ENCODE measurements at regions not wholly inside any gene's neighbourhood (a gene's known extent, or its start where the extent isn't known, plus 50 kb on each side); places are given as distances from the start of the nearest gene placed in this dataset.
"Not testable (repeated sequence)": the region's sequence is repeated elsewhere in the genome, so short reads cannot be mapped to it uniquely, and the experiment has no call there.

DNA sequence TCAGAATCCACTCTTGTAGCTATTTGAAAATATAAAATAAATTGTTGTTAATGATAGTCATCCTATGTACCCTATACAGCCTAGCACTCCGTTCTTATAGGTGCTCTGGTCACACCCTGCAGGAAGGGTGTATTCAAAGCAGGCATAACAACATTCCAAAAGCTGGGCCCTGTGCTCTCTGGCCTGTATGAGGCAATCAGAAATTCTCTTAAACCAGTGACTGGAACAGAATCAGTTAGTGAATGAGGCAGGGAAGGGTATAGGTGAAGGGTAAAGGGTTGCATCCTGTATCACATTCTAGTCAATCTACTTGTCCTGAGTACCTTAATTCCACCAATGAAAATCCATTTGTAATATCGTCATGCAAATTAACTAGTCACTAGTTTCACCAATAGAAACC, 154.5 kb upstream of the ZNF217 start:
- DNase-seq (ENCODE audit: low read depth): no peak

DNA sequence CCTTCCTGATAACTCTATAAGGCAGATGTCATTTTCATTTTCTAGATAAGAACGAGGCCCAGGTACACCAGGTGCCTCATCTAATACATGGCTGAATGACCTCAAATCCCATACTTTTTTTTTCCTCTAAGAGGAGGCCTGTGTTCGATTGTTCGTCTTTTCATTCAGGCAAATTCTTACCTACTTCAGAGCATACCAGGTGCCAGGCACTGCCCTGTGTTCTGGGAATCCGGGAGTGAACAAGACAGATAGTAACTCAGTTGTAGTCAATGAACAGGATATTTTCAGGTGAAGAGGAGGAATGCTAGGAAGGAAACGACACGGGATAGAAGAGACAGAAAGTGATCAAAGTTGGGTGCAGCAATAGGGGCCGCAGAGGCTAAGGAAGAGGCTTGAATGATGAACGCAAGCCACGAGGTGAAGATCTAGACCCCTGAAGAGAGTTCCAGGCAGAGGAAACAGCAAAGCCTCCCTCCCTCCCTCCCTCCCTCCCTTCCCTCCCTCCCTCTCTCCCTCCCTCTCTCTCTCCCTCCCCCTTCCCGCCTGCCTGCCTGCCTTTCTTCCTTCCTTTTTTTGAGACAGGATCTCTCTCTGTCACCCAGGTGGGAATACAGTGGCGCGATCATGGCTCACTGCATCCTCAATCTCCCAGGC, 150.1 kb upstream of the ZNF217 start:
- DNase-seq (ENCODE audit: low read depth): no peak

DNA sequence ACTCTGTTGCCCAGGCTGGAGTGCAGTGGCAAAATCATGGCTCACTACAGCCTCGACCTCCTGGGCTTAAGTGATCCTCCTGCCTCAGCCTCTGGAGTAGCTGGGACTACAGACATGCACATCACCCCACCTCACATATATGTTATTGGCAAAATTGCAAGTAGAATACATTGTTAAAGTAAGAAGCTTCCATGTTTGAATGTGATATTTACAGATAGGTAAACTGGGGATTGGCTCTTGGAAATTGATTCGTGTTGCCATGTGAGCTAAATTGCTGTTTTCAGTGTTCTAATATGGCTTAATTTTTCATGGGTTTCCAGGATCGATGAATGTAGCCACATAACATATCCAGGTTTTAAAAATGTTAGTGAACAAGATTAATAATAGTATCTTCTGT, 149.0 kb upstream of the ZNF217 start:
- no peak for DNase-seq (ENCODE audit: low read depth)

DNA sequence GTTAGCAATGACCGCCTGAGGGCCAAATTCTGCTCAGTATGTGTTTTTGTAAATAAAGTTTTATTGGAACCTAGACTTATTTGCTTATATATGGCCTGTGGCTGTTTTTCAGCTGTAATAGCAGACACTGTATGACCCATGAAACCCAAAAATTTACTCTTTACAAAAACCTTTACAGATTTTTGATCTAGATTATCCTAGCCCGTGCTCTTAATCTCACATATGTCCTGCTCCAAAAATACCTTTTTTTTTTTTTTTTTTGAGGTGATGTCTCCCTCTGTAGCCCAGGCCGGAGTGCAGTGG, 148.0 kb upstream of the ZNF217 start:
- DNase-seq (ENCODE audit: low read depth): no peak

- DNase-seq (ENCODE audit: low read depth): peak; percentile 79
Observed at GRCh38 chr20:53739799-53740785, 146.5 kb upstream of the ZNF217 start.

DNA sequence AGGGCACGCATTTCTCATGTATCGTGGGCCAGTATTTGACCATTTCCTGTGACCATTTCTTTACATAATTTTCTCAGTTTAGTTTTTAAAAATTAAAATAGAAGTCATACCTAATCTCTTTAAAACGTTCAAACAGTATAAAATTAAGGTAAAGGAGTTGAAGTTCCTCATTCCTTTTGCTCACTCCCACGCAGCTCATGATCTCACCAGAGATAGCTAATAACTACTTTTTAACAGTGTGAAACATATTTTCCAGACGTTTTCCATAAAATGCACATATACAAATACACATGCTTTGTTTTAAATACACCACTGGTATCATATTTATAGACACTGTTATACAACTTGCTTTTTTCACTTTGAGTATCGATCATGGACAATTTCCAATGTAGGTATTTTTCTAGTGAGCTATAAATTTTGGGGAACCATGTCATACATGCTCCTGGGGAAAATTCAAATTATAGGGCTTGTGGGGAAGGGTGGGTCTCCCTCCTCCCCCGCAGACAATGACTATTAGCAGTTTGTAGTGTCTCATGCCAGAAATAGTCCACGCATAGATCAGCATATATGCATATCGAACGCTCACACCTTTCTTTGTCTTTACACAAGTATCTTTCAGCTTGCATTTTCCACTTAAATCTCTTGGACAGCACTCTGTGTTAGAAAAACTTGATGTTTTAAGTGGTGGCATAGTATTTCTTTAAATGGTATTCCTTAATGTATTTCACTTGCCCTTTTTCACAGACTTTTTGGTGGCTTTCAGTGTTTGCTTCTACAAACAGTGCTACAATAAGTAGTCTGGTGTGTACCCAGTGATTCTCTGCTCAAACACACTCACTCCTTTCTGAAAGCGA, 145.5 kb upstream of the ZNF217 start:
- peak; percentile 73 for DNase-seq (ENCODE audit: low read depth)

GRCh38 chr20:53738039-53738944, 144.7 kb upstream of the ZNF217 start:
- DNase-seq (ENCODE audit: low read depth): peak; percentile 99

DNA sequence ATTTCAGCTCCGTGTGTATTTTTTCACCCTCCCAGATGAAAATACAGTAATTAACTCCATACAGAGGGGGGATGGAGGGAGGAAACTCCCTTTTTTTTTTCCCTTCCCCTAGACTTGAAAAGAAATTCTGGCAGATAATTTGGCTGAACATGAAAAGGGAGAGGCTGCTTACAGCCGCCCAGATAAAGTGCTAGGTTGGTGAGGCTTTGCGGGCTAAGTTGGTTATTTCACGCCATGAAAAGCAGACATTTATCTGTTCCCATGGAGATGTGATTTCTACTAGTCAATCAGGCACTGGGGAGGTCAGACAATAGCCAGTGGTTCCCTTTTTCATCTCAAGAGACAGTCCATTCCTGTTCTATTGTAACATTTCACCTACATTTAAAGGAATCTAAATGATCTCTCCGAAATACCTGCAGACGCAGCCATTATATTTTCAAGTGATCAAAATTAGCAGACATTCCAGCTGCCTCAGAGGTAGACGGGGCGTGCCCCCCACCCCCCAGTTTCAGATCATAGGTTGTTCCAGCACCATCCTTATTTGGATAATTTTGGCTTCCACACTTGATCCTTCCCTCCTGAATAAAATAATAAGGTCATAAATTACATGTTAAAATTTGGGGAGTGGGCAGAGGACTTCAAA, 143.9 kb upstream of the ZNF217 start:
- peak; percentile 67 for DNase-seq (ENCODE audit: low read depth)

- DNase-seq (ENCODE audit: low read depth): peak; percentile 74
Observed at GRCh38 chr20:53736757-53737395, 143.2 kb upstream of the ZNF217 start.

DNA sequence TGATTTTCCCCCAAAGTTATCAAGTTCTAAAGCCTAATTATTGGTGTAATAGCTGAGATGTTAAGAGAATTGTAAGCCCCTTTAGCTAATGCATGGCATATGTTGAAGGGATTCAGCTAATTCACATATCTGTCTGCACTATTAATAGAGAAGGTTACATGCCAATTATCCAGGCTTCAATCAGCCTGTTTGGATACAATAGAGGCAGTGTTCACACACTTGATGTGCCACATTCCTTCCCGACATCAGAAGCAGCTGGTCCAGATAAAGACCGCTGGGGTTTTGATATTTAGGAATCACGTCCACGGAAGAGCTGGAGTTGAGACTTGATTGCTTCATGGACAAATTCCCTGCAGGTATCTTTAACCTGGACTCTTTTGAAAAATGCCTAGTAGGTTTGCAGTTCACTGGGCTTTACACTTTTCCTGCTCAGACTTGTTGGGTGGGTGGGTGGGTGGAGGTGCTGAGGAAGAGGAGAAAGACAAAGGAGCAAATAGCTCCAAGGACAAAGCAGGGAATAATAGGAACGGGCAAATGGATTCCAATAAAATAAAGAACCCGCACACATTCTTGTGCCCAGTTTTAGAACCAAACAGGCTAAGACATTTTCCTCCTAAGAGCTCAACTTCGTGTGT, 142.6 kb upstream of the ZNF217 start:
- DNase-seq (ENCODE audit: low read depth): peak; percentile 61

DNA sequence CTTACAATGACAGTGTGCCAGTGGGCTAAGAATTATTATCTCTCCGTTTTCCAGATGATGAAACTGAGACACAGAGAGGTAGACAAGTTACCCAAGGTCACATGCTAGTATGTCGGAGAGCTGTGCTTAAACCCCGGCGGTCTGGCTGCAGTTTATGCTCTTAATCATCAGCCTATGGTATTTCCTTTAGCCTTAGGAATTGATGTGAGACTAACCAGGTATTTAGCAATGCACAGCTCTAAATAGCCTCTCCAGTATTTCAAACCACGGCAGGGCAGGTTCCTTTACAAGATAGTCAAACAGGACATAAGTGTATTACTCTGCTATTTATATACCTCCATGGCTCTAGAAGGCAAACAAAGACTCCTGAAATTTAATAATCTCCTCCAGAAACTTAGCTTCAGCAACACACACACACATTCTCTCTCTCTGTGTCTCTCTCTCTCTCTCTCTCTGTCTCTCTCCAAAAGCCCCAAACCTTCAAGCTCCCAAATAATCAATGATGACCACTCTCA, 142.0 kb upstream of the ZNF217 start:
- peak; percentile 98 for DNase-seq (ENCODE audit: low read depth)

- peak; percentile 34 for DNase-seq (ENCODE audit: low read depth)
Observed at GRCh38 chr20:53734006-53734688, 140.5 kb upstream of the ZNF217 start.

GRCh38 chr20:53731595-53731994, 138.0 kb upstream of the ZNF217 start:
- no peak for DNase-seq (ENCODE audit: low read depth)

DNA sequence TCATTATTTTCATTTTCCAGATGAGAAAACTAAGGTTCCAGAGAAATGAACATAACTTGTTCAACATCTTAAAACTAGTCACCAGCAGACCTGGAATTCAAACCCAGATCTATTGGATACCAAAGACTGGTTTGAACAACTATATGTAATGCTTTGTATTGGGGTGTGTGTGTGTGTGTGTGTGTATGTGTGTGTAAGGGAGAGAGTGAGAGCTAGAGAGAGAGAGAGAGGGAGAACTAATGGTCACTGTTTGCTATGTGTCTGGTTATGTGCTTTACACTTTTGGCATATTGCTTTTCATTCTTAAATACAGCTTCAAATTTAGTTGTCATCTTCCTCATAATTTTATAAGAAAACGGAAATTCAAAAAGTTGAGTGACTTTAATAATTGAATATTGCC, 134.7 kb upstream of the ZNF217 start:
- no peak for DNase-seq (ENCODE audit: low read depth)

- not testable (repeated sequence) for DNase-seq (ENCODE audit: low read depth)
Observed at GRCh38 chr20:53727239-53727638, 133.6 kb upstream of the ZNF217 start.

DNA sequence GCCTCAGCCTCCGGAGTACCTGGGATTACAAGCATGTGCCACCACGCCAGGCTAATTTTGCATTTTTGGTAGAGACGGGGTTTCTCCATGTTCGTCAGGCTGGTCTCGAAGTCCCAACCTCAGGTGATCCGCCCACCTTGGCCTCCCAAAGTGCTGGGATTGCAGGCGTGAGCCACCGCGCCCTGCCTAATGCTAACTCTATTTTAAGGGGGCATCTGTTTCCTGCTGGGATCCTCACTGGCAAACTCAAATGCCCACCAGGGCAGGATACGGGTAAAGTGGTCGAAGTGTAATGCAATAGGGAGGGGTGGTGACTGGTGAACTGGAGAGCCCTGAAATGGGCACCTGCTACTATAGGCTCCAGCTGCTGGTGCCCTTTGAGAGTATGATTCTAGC, 131.9 kb upstream of the ZNF217 start:
- DNase-seq (ENCODE audit: low read depth): no peak

DNA sequence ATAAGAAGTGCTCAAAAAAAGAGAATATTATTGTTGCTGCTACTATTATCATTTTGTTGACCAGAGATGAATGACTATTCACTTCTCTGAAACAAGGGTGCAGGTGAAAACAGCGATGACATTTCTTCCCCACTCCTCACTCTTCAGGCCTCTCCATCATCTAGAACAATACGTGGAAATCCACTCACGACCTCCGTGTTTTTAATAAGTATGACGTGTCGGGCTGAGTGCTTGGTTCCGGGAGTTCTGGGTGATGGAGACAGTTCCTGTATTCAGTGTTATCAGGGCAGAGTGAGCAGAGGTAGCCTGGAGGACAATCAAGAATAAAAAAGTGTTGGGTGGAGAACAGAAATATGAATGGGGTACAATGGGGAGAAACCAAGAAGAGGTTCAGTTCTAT, 130.0 kb upstream of the ZNF217 start:
- no peak for DNase-seq (ENCODE audit: low read depth)

- no peak for DNase-seq (ENCODE audit: low read depth)
Observed at GRCh38 chr20:53723045-53723444, 129.4 kb upstream of the ZNF217 start.

GRCh38 chr20:53722515-53723036, 128.9 kb upstream of the ZNF217 start:
- DNase-seq (ENCODE audit: low read depth): no peak
